ENCODE measurements at regions not wholly inside any gene's neighbourhood (a gene's known extent, or its start where the extent isn't known, plus 50 kb on each side); places are given as distances from the start of the nearest gene placed in this dataset.

DNA sequence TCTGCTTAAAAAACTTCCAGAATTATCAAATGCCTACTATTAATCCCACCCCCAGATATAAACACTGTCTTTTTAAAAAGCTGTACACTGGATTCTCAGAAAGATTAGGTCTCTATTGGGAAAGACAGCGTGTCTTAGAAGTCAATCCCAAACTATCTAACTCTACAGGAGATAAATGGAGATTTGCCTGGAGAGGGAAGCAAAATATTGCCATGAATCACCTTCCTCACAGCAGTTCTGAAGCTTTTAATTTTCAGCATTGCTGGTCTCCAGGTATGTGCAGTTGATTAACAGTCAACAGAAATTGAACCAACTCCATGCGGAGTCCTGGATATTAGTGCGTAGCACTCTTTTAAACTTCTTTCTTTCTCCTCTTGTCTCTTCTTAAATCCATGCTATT, 122.2 kb downstream of the DSC3 start:
- H3K27me3 ChIP-seq (replicated peaks; ENCODE audit: control insufficient read depth, insufficient read depth, low read length), result no peaks in the 10 kb centered on the region
- ChIA-PET CTCF (no interaction called here), POLR2A (no interaction called here)
- no peaks in the 10 kb centered on the region for H3K4me1 Mint-ChIP-seq (ENCODE audit: low read depth, unreplicated experiment)
- no peaks in the 10 kb centered on the region for H3K9me3 ChIP-seq
- no peaks in the 10 kb centered on the region for H3K9me3 Mint-ChIP-seq (ENCODE audit: unreplicated experiment)
- H3K36me3 Mint-ChIP-seq (ENCODE audit: insufficient read depth, unreplicated experiment), result no peaks in the 10 kb centered on the region
- H3K27me3 Mint-ChIP-seq (ENCODE audit: insufficient read depth, unreplicated experiment), result no peaks in the 10 kb centered on the region
- H3K4me3 ChIP-seq (ENCODE audit: low read depth, low read length), result no peak overlapping the region
- no peak for DNase-seq
- no peak overlapping the region for H3K4me3 Mint-ChIP-seq (ENCODE audit: unreplicated experiment)
- intact Hi-C loops (cut with micrococcal nuclease; ENCODE audit: unreplicated experiment), result no loop called here
- H3K4me1 ChIP-seq, result no peaks in the 10 kb centered on the region
- no TSS peak for BruUV-seq (replicated peaks)
- H3K36me3 ChIP-seq (ENCODE audit: control insufficient read depth, insufficient read depth, low read length), result no peaks in the 10 kb centered on the region
- TF ChIP-seq CTCF (IDR thresholded peaks at IDR 0.05; ENCODE audit: insufficient read depth in 1 of 2, low read depth in 1 of 2, low read length in 1 of 2, severe bottlenecking in 1 of 2, unreplicated experiment in 1 of 2), result no peak
- H3K27ac Mint-ChIP-seq (ENCODE audit: unreplicated experiment), result no peak overlapping the region

- no TSS peak for BruUV-seq (replicated peaks)
- Histone ChIP-seq H3K4me1 (no peaks in the 10 kb centered on the region), H3K4me3 (ENCODE audit: low read depth, low read length) (no peak overlapping the region), H3K9me3 (no peaks in the 10 kb centered on the region), H3K27me3 (replicated peaks; ENCODE audit: control insufficient read depth, insufficient read depth, low read length) (no peaks in the 10 kb centered on the region), H3K36me3 (ENCODE audit: control insufficient read depth, insufficient read depth, low read length) (no peaks in the 10 kb centered on the region)
- Mint-ChIP-seq H3K4me1 (ENCODE audit: low read depth, unreplicated experiment) (no peaks in the 10 kb centered on the region), H3K27ac (ENCODE audit: unreplicated experiment) (no peak overlapping the region), H3K9me3 (ENCODE audit: unreplicated experiment) (no peaks in the 10 kb centered on the region), H3K27me3 (ENCODE audit: insufficient read depth, unreplicated experiment) (no peaks in the 10 kb centered on the region), H3K4me3 (ENCODE audit: unreplicated experiment) (no peak overlapping the region), H3K36me3 (ENCODE audit: insufficient read depth, unreplicated experiment) (no peaks in the 10 kb centered on the region)
- CTCF ChIA-PET, result no interaction called here
- intact Hi-C loops (cut with micrococcal nuclease; ENCODE audit: unreplicated experiment), result no loop called here
- DNase-seq, result no peak
- no peak for TF ChIP-seq CTCF (IDR thresholded peaks at IDR 0.05; ENCODE audit: insufficient read depth in 1 of 2, low read depth in 1 of 2, low read length in 1 of 2, severe bottlenecking in 1 of 2, unreplicated experiment in 1 of 2)
- POLR2A ChIA-PET, result no interaction called here
Measured at GRCh38 chr18:30917651-30918050, 124.9 kb downstream of the DSC3 start.

- CTCF ChIA-PET, result no interaction called here
- no peak overlapping the region for H3K27ac Mint-ChIP-seq (ENCODE audit: unreplicated experiment)
- no peak for DNase-seq
- no peaks in the 10 kb centered on the region for H3K4me1 Mint-ChIP-seq (ENCODE audit: low read depth, unreplicated experiment)
- intact Hi-C loops (cut with micrococcal nuclease; ENCODE audit: unreplicated experiment), result no loop called here
- BruUV-seq (replicated peaks), result no TSS peak
- no peaks in the 10 kb centered on the region for H3K27me3 Mint-ChIP-seq (ENCODE audit: insufficient read depth, unreplicated experiment)
- Histone ChIP-seq H3K9me3 (no peaks in the 10 kb centered on the region), H3K4me3 (ENCODE audit: low read depth, low read length) (no peak overlapping the region), H3K27me3 (replicated peaks; ENCODE audit: control insufficient read depth, insufficient read depth, low read length) (no peaks in the 10 kb centered on the region), H3K4me1 (no peaks in the 10 kb centered on the region), H3K36me3 (ENCODE audit: control insufficient read depth, insufficient read depth, low read length) (no peaks in the 10 kb centered on the region)
- TF ChIP-seq CTCF (IDR thresholded peaks at IDR 0.05; ENCODE audit: insufficient read depth in 1 of 2, low read depth in 1 of 2, low read length in 1 of 2, severe bottlenecking in 1 of 2, unreplicated experiment in 1 of 2), result no peak
- no peak overlapping the region for H3K4me3 Mint-ChIP-seq (ENCODE audit: unreplicated experiment)
- H3K9me3 Mint-ChIP-seq (ENCODE audit: unreplicated experiment), result no peaks in the 10 kb centered on the region
- no peaks in the 10 kb centered on the region for H3K36me3 Mint-ChIP-seq (ENCODE audit: insufficient read depth, unreplicated experiment)
- POLR2A ChIA-PET, result no interaction called here
Measured at GRCh38 chr18:30915336-30915988, 127.1 kb downstream of the DSC3 start.
